Right cardiac atrium (tissue), 5 donors: ENCODE measurements at regions not wholly inside any gene's neighbourhood (a gene's known extent, or its start where the extent isn't known, plus 50 kb on each side); places are given as distances from the start of the nearest gene placed in this dataset.
"Not testable (repeated sequence)": the region's sequence is repeated elsewhere in the genome, so short reads cannot be mapped to it uniquely, and the experiment has no call there.

ENCODE experiments used
- ATAC-seq, 2 donors: fragments of 200-7000 bp; cut with Tn5 transposase; one replicate each; pipeline versions ENCODE4 v1.8.0 to v1.9.1; 2020; ENCODE audit warnings: moderate library complexity in 2 of 2, mild to moderate bottlenecking in 1 of 2
- DNase-seq, 3 donors: peaks; one replicate each; pipeline ENCODE4 v3.0.0-alpha.2; 2020
- H3K27ac ChIP-seq: one replicate; pipeline ENCODE4 v1.5.1; 2013; ENCODE audit warnings: mild to moderate bottlenecking, low read length, control low read depth, moderate library complexity
- H3K27me3 ChIP-seq: one replicate; pipeline ENCODE4 v1.6.1; 2013; ENCODE audit not compliant: control insufficient read depth, insufficient read depth
- H3K4me1 ChIP-seq: one replicate; pipeline ENCODE4 v1.6.1; 2013; ENCODE audit warnings: low read length; ENCODE audit not compliant: control insufficient read depth, insufficient read depth
- H3K4me3 ChIP-seq: one replicate; pipeline ENCODE4 v1.5.1; 2013; ENCODE audit warnings: low read length, control low read depth
- H3K9me3 ChIP-seq: one replicate; pipeline ENCODE4 v1.6.1; 2013; ENCODE audit warnings: low read length; ENCODE audit not compliant: control insufficient read depth
- WGBS: extraction: QIAGEN DNeasy Blood & Tissue Kit; methylation state at CpG from one replicate; pipeline ENCODE4 v1.1.7; 2013; 5-methylcytosine and 5-hydroxymethylcytosine counted together
- intact Hi-C, 4 donors: fragments of 100-400 bp; cut with DNase I; formaldehyde crosslinking; loops; one replicate each; pipeline versions ENCODE4 v1.11.0 to v1.14.0; 2022 to 2023
- donor health status: healthy with polysubstance abuse.
- donor health status: DM: no; HTN: yes; CAD: no.
- donor health status: DM: no; HTN: no; CAD: no.
- donor health status: DM: no; HTN: yes; CAD: no; lungs with severe emphysema.
- donor health status: DM: yes; HTN: yes; CAD: no.

GRCh38 chr1:91095321-91095720 is 73.5 kb upstream of the ZNF644 start:
- H3K27ac ChIP-seq, H3K4me1 ChIP-seq, DNase-seq, H3K27me3 ChIP-seq, H3K9me3 ChIP-seq, H3K4me3 ChIP-seq, intact Hi-C loops, ATAC-seq: not testable (repeated sequence)
- WGBS: 93% methylated on average over 10 of the region's 10 CpGs

- no peak overlapping the region for H3K27ac ChIP-seq
- DNase-seq (no peak), ATAC-seq (no peak)
- no peaks in the 10 kb centered on the region for H3K27me3 ChIP-seq
- intact Hi-C loops: no loop called here
- no peaks in the 10 kb centered on the region for H3K9me3 ChIP-seq
- H3K4me1 ChIP-seq: no peaks in the 10 kb centered on the region
- H3K4me3 ChIP-seq: no peak overlapping the region
- WGBS: 27% methylated on average over 4 of the region's 4 CpGs
Measured at GRCh38 chr1:91092503-91092902, 70.7 kb upstream of the ZNF644 start.

GRCh38 chr1:91091812-91092211 is 70.0 kb upstream of the ZNF644 start:
- no peaks in the 10 kb centered on the region for H3K27me3 ChIP-seq
- 56% methylated on average over 7 of the region's 7 CpGs for WGBS
- intact Hi-C loops: no loop called here
- DNase-seq (no peak), ATAC-seq (no peak)
- no peak overlapping the region for H3K27ac ChIP-seq
- no peaks in the 10 kb centered on the region for H3K4me1 ChIP-seq
- no peaks in the 10 kb centered on the region for H3K9me3 ChIP-seq
- no peak overlapping the region for H3K4me3 ChIP-seq

GRCh38 chr1:91080650-91081049 is 58.8 kb upstream of the ZNF644 start:
- Histone ChIP-seq H3K4me1 (no peaks in the 10 kb centered on the region), H3K27ac (no peak overlapping the region), H3K4me3 (no peak overlapping the region), H3K9me3 (no peaks in the 10 kb centered on the region), H3K27me3 (no peaks in the 10 kb centered on the region)
- DNase-seq (no peak), ATAC-seq (no peak)
- intact Hi-C loops: no loop called here
- 83% methylated on average over 3 of the region's 3 CpGs for WGBS

- no peaks in the 10 kb centered on the region for H3K27me3 ChIP-seq
- no peak overlapping the region for H3K4me3 ChIP-seq
- H3K4me1 ChIP-seq: no peaks in the 10 kb centered on the region
- H3K9me3 ChIP-seq: no peaks in the 10 kb centered on the region
- no peak for DNase-seq
- no peak for ATAC-seq
- no peak overlapping the region for H3K27ac ChIP-seq
- WGBS: 95% methylated on average over 13 of the region's 13 CpGs
- intact Hi-C loops: no loop called here
Measured at GRCh38 chr1:91078859-91079258, 57.0 kb upstream of the ZNF644 start.

- no peak overlapping the region for H3K27ac ChIP-seq
- 98% methylated on average over 1 of the region's 1 CpG for WGBS
- H3K4me1 ChIP-seq: no peaks in the 10 kb centered on the region
- no peak overlapping the region for H3K4me3 ChIP-seq
- DNase-seq: no peak
- no peaks in the 10 kb centered on the region for H3K27me3 ChIP-seq
- no peaks in the 10 kb centered on the region for H3K9me3 ChIP-seq
- ATAC-seq: no peak
- intact Hi-C loops: no loop called here
Measured at GRCh38 chr1:91076834-91077233, 55.0 kb upstream of the ZNF644 start.

GRCh38 chr1:91075233-91076135 is 53.6 kb upstream of the ZNF644 start:
- intact Hi-C loops: no loop called here
- no peaks in the 10 kb centered on the region for H3K9me3 ChIP-seq
- no peaks in the 10 kb centered on the region for H3K4me1 ChIP-seq
- WGBS: 77% methylated on average over 11 of the region's 11 CpGs
- ATAC-seq (no peak), DNase-seq (no peak)
- H3K27me3 ChIP-seq: no peaks in the 10 kb centered on the region
- no peak overlapping the region for H3K27ac ChIP-seq
- no peak overlapping the region for H3K4me3 ChIP-seq

GRCh38 chr1:91073299-91073698 is 51.5 kb upstream of the ZNF644 start:
- H3K4me1 ChIP-seq: no peaks in the 10 kb centered on the region
- H3K27me3 ChIP-seq: no peaks in the 10 kb centered on the region
- ATAC-seq (no peak), DNase-seq (no peak)
- H3K9me3 ChIP-seq: no peaks in the 10 kb centered on the region
- WGBS: 67% methylated on average over 2 of the region's 2 CpGs
- H3K27ac ChIP-seq: no peak overlapping the region
- no peak overlapping the region for H3K4me3 ChIP-seq
- intact Hi-C loops: no loop called here

GRCh38 chr1:91071838-91072237 is 50.0 kb upstream of the ZNF644 start:
- WGBS: 96% methylated on average over 5 of the region's 5 CpGs
- intact Hi-C loops: no loop called here
- no peaks in the 10 kb centered on the region for H3K9me3 ChIP-seq

More at GRCh38 chr1:91071838-91072237, 50.0 kb upstream of the ZNF644 start:
- ATAC-seq (no peak), DNase-seq (no peak)
- H3K27me3 ChIP-seq: no peaks in the 10 kb centered on the region
- H3K27ac ChIP-seq: no peak overlapping the region
- no peak overlapping the region for H3K4me3 ChIP-seq
- H3K4me1 ChIP-seq: no peaks in the 10 kb centered on the region
